GM23338 (cell line): ENCODE measurements at regions not wholly inside any gene's neighbourhood (a gene's known extent, or its start where the extent isn't known, plus 50 kb on each side); places are given as distances from the start of the nearest gene placed in this dataset.

Experiments
- ATAC-seq: fragments of 200-7000 bp; cut with Tn5 transposase; 3 replicates; pipeline ENCODE4 v1.9.1; 2020
- DNase-seq: peaks from one replicate; pipeline ENCODE4 v3.0.0-alpha.2; 2015; ENCODE audit warnings: low spot score
- H2AFZ ChIP-seq: fragments of 200-600 bp; sonication (generic); 2 replicates; pipeline ENCODE4 v1.8.0; 2016; ENCODE audit warnings: antibody characterized with exemption, mild to moderate bottlenecking, moderate library complexity
- H3F3A ChIP-seq: fragments of 200-600 bp; sonication (generic); replicated peaks from 2 replicates; pipeline ENCODE4 v1.8.0; 2017; ENCODE audit warnings: antibody characterized with exemption, mixed run types, low read depth
- H3K27ac ChIP-seq: fragments of 200-600 bp; sonication (generic); 2 replicates; pipeline ENCODE4 v1.6.1; 2016; ENCODE audit warnings: low read depth
- H3K27me3 ChIP-seq: fragments of 200-600 bp; sonication (generic); 2 replicates; pipeline ENCODE4 v1.8.0; 2016; ENCODE audit warnings: mild to moderate bottlenecking, mixed run types, moderate library complexity; ENCODE audit not compliant: insufficient read depth
- H3K36me3 ChIP-seq: fragments of 200-600 bp; sonication (generic); 2 replicates; pipeline ENCODE4 v1.8.0; 2016; ENCODE audit warnings: mild to moderate bottlenecking; ENCODE audit not compliant: insufficient read depth
- H3K4me1 ChIP-seq: fragments of 200-600 bp; sonication (generic); 2 replicates; pipeline ENCODE4 v1.8.0; 2016; ENCODE audit warnings: mild to moderate bottlenecking, moderate library complexity; ENCODE audit not compliant: insufficient read depth
- H3K4me2 ChIP-seq: fragments of 200-600 bp; sonication (generic); 2 replicates; pipeline ENCODE4 v1.7.1; 2017; ENCODE audit warnings: mixed run types
- H3K4me3 ChIP-seq: fragments of 200-600 bp; sonication (generic); 2 replicates; pipeline ENCODE4 v1.6.1; 2016; ENCODE audit warnings: mixed run types
- H3K79me2 ChIP-seq: fragments of 200-600 bp; sonication (generic); replicated peaks from 2 replicates; pipeline ENCODE4 v1.8.0; 2017; ENCODE audit warnings: mild to moderate bottlenecking; ENCODE audit not compliant: insufficient read depth
- H3K9me2 ChIP-seq: fragments of 200-600 bp; sonication (generic); 2 replicates; pipeline ENCODE4 v1.8.0; 2017; ENCODE audit not compliant: insufficient read depth
- H4K20me1 ChIP-seq: fragments of 200-600 bp; sonication (generic); replicated peaks from 2 replicates; pipeline ENCODE4 v1.8.0; 2017; ENCODE audit warnings: mild to moderate bottlenecking; ENCODE audit not compliant: insufficient read depth
- H3K27ac Mint-ChIP-seq: 2 replicates; pipeline ENCODE4 v1.8.0; 2020; ENCODE audit warnings: inconsistent platforms, mild to moderate bottlenecking, moderate library complexity, mixed read lengths
- H3K27me3 Mint-ChIP-seq: 3 replicates; pipeline ENCODE4 v1.8.0; 2022; ENCODE audit warnings: low read depth, mild to moderate bottlenecking, moderate library complexity, mixed read lengths, inconsistent platforms; ENCODE audit not compliant: insufficient read depth, poor library complexity
- H3K36me3 Mint-ChIP-seq: 3 replicates; pipeline ENCODE4 v1.8.0; 2021; ENCODE audit warnings: low read depth, mild to moderate bottlenecking, inconsistent platforms, moderate library complexity, mixed read lengths
- H3K4me1 Mint-ChIP-seq: 3 replicates; pipeline ENCODE4 v1.8.0; 2020; ENCODE audit warnings: mild to moderate bottlenecking, inconsistent platforms, mixed read lengths
- H3K4me3 Mint-ChIP-seq: 3 replicates; pipeline ENCODE4 v1.8.0; 2021; ENCODE audit warnings: moderate library complexity, mild to moderate bottlenecking, inconsistent platforms, mixed read lengths
- H3K9me3 Mint-ChIP-seq: 3 replicates; pipeline ENCODE4 v1.8.0; 2020; ENCODE audit warnings: moderate library complexity, mild to moderate bottlenecking, inconsistent platforms, mixed read lengths
- CREB1 ChIP-seq: fragments of 250-450 bp; sonication (Bioruptor Pico); IDR thresholded peaks from 2 replicates; pipeline ENCODE4 v1.5.0; 2020; ENCODE audit warnings: low read depth, mild to moderate bottlenecking, moderate library complexity
- CTCF ChIP-seq, 2 experiments: fragments of 200-600 bp in 1 of 2; sonication (generic) in 1 of 2; conservative IDR thresholded peaks; 2 replicates each; pipeline versions ENCODE4 v1.5.1 to v1.6.1; 2016 to 2017; ENCODE audit warnings: antibody characterized with exemption in 2 of 2, low read depth in 2 of 2, mild to moderate bottlenecking in 2 of 2, moderate library complexity in 1 of 2
- EZH2phosphoT487 ChIP-seq: fragments of 200-600 bp; sonication (generic); IDR thresholded peaks from one replicate; pipeline ENCODE4 v1.8.1; 2018; ENCODE audit warnings: antibody characterized with exemption; ENCODE audit not compliant: unreplicated experiment
- JUNB ChIP-seq: IDR thresholded peaks from one replicate; pipeline ENCODE4 v1.6.1; 2016; ENCODE audit warnings: antibody characterized with exemption; ENCODE audit not compliant: unreplicated experiment
- NANOG ChIP-seq: IDR thresholded peaks from 2 replicates; pipeline ENCODE4 v1.6.1; 2016; ENCODE audit warnings: antibody characterized with exemption, borderline replicate concordance
- POLR2AphosphoS5 ChIP-seq: IDR thresholded peaks from 2 replicates; pipeline ENCODE4 v1.6.1; 2016; ENCODE audit warnings: antibody characterized with exemption, low read depth
- REST ChIP-seq: IDR thresholded peaks from one replicate; pipeline ENCODE4 v1.6.1; 2018; ENCODE audit warnings: antibody characterized with exemption; ENCODE audit not compliant: unreplicated experiment
- STAT1 ChIP-seq: IDR thresholded peaks from one replicate; pipeline ENCODE4 v1.6.1; 2016; ENCODE audit warnings: antibody characterized with exemption; ENCODE audit not compliant: unreplicated experiment
- ZNF114 ChIP-seq: fragments of 250-450 bp; sonication (Bioruptor Pico); IDR thresholded peaks from 2 replicates; pipeline ENCODE4 v1.5.0; 2020; ENCODE audit warnings: mild to moderate bottlenecking, moderate library complexity
- ZNF331 ChIP-seq: fragments of 250-450 bp; sonication (Bioruptor Pico); IDR thresholded peaks from 2 replicates; pipeline ENCODE4 v1.5.0; 2020; ENCODE audit warnings: low read depth, mild to moderate bottlenecking, moderate library complexity
- ZNF462 ChIP-seq: fragments of 250-450 bp; sonication (Bioruptor Pico); IDR thresholded peaks from 2 replicates; pipeline ENCODE4 v1.5.0; 2020; ENCODE audit warnings: mild to moderate bottlenecking, moderate library complexity

- TF ChIP-seq ZNF462 (CRISPR knock-in tag) (no peak), CTCF (conservative IDR thresholded peaks at IDR 0.05; ENCODE audit: low read depth in 2 of 2) (no peak), CREB1 (CRISPR knock-in tag) (no peak), JUNB (no peak)
Measured at GRCh38 chr4:31968842-31969241, 1248.7 kb downstream of the PCDH7 start (continued).

GRCh38 chr4:31974490-31975002 lies 1254.4 kb downstream of the PCDH7 start:
- no peak for ATAC-seq
- no peaks in the 10 kb centered on the region for H3K36me3 Mint-ChIP-seq
- no peak for TF ChIP-seq EZH2phosphoT487
- no peak for TF ChIP-seq POLR2AphosphoS5
- no peak for TF ChIP-seq STAT1
- TF ChIP-seq CTCF (conservative IDR thresholded peaks at IDR 0.05; ENCODE audit: low read depth in 2 of 2): no peak
- no peak for TF ChIP-seq JUNB
- TF ChIP-seq CREB1 (CRISPR knock-in tag): no peak
- no peak for TF ChIP-seq ZNF331 (CRISPR knock-in tag)
- no peak for TF ChIP-seq ZNF114
- no peak for TF ChIP-seq REST
- no peak for TF ChIP-seq NANOG

More at GRCh38 chr4:31974490-31975002, 1254.4 kb downstream of the PCDH7 start:
- Mint-ChIP-seq H3K9me3 (no peaks in the 10 kb centered on the region), H3K4me3 (no peak overlapping the region), H3K27me3 (no peaks in the 10 kb centered on the region), H3K4me1 (peaks cover 4% of the 10 kb centered on the region; the same call in 2 of the 3 replicates), H3K27ac (no peak overlapping the region)
- Histone ChIP-seq H3K4me1 (peaks cover 8% of the 10 kb centered on the region; the same call in 1 of the 2 replicates), H3K79me2 (no peaks in the 10 kb centered on the region), H3K4me2 (no peak overlapping the region), H2AFZ (no peak overlapping the region), H3K27ac (no peak overlapping the region), H3K27me3 (no peaks in the 10 kb centered on the region), H3K36me3 (no peaks in the 10 kb centered on the region), H3K4me3 (no peak overlapping the region), H3F3A (no peaks in the 10 kb centered on the region), H4K20me1 (no peaks in the 10 kb centered on the region), H3K9me2 (no peaks in the 10 kb centered on the region)
- DNase-seq: no peak
